Thyroid gland (tissue), 4 donors: ENCODE measurements at regions not wholly inside any gene's neighbourhood (a gene's known extent, or its start where the extent isn't known, plus 50 kb on each side); places are given as distances from the start of the nearest gene placed in this dataset.

Source experiments
- DNase-seq, 2 donors: peaks; one replicate each; pipeline ENCODE4 v3.0.0-alpha.2; 2019
- H3K27ac ChIP-seq, 3 donors: fragments of 200-600 bp; sonication (generic); 1 replicate in 2 of 3; 2 replicates in 1 of 3; pipeline ENCODE4 v1.5.1; 2016 to 2019; ENCODE audit warnings: mild to moderate bottlenecking in 1 of 3, moderate library complexity in 1 of 3
- H3K27me3 ChIP-seq: fragments of 200-600 bp; sonication (generic); one replicate; pipeline ENCODE4 v1.5.1; 2019
- H3K36me3 ChIP-seq, 2 donors: fragments of 200-600 bp; sonication (generic); one replicate each; pipeline ENCODE4 v1.5.1; 2016 to 2019
- H3K4me1 ChIP-seq, 2 donors: fragments of 200-600 bp; sonication (generic); one replicate each; pipeline ENCODE4 v1.5.1; 2017 to 2019
- H3K4me3 ChIP-seq, 3 donors: fragments of 200-600 bp; sonication (generic); replicated peaks in 1 of 3; 1 replicate in 2 of 3; 2 replicates in 1 of 3; pipeline ENCODE4 v1.5.1; 2016; ENCODE audit warnings: mild to moderate bottlenecking in 1 of 3
- H3K9me3 ChIP-seq: fragments of 200-600 bp; sonication (generic); one replicate; pipeline ENCODE4 v1.5.1; 2017
- CTCF ChIP-seq, 6 experiments: fragments of 200-600 bp in 3 of 6; fragments of 450-650 bp in 3 of 6; sonication (generic) in 3 of 6; IDR thresholded peaks; one replicate each; pipeline ENCODE4 v1.5.1; 2016 to 2019; ENCODE audit warnings: antibody characterized with exemption in 6 of 6, mild to moderate bottlenecking in 2 of 6, inconsistent platforms in 1 of 6, moderate library complexity in 1 of 6
- POLR2A ChIP-seq, 2 donors: fragments of 450-650 bp; IDR thresholded peaks; one replicate each; pipeline ENCODE4 v1.6.1; 2017; ENCODE audit warnings: antibody characterized with exemption in 2 of 2, mild to moderate bottlenecking in 2 of 2, moderate library complexity in 1 of 2
- WGBS, 2 donors: methylation state at CpG; one replicate each; pipeline ENCODE4 v1.1.5; 2017; 5-methylcytosine and 5-hydroxymethylcytosine counted together
- intact Hi-C: fragments of 100-400 bp; cut with DNase I; formaldehyde crosslinking; loops from one replicate; pipeline ENCODE4 v1.15.1; 2023

GRCh38 chr5:173697931-173698579 is 81.6 kb upstream of the BOD1 start:
- 80 to 83% methylated on average over 11 of the region's 11 CpGs for WGBS, 2 donors
- intact Hi-C loops, result no loop called here
- Histone ChIP-seq H3K27me3 (no peaks in the 10 kb centered on the region), H3K4me3 (no peak overlapping the region), H3K9me3 (no peaks in the 10 kb centered on the region), H3K36me3 (no peaks in the 10 kb centered on the region), H3K27ac (no peak overlapping the region), H3K4me1 (no peaks in the 10 kb centered on the region)
- TF ChIP-seq POLR2A (IDR thresholded peaks at IDR 0.05), result no peak
- no peak for TF ChIP-seq CTCF (IDR thresholded peaks at IDR 0.05)
- no peak for DNase-seq

- H3K4me3 ChIP-seq, result no peak overlapping the region
- no peak overlapping the region for H3K27ac ChIP-seq
- no peaks in the 10 kb centered on the region for H3K27me3 ChIP-seq
- H3K36me3 ChIP-seq, result no peaks in the 10 kb centered on the region
- no peaks in the 10 kb centered on the region for H3K4me1 ChIP-seq
- H3K9me3 ChIP-seq, result no peaks in the 10 kb centered on the region
- intact Hi-C loops, result no loop called here
- DNase-seq, result no peak
- 91 to 94% methylated on average over 2 of the region's 2 CpGs for WGBS, 2 donors
- TF ChIP-seq CTCF (IDR thresholded peaks at IDR 0.05) (no peak), POLR2A (IDR thresholded peaks at IDR 0.05) (no peak)
These were observed 83.5 kb upstream of the BOD1 start for GRCh38 chr5:173699966-173700365.

GRCh38 chr5:173703466-173703865 is 87.0 kb upstream of the BOD1 start:
- H3K27ac ChIP-seq, result no peak overlapping the region
- WGBS, 2 donors, result 82 to 87% methylated on average over 4 of the region's 4 CpGs
- intact Hi-C loops, result no loop called here

GRCh38 chr5:173704615-173705511 is 88.4 kb upstream of the BOD1 start:
- no peak overlapping the region for H3K4me3 ChIP-seq
- 88 to 93% methylated on average over 22 of the region's 22 CpGs for WGBS, 2 donors
- TF ChIP-seq CTCF (IDR thresholded peaks at IDR 0.05), result no peak
- TF ChIP-seq POLR2A (IDR thresholded peaks at IDR 0.05), result no peak
- no peaks in the 10 kb centered on the region for H3K36me3 ChIP-seq
- peaks cover 0 to 5% of the 10 kb centered on the region in 2 donors for H3K4me1 ChIP-seq
- no peak for DNase-seq
- no peaks in the 10 kb centered on the region for H3K27me3 ChIP-seq
- no peaks in the 10 kb centered on the region for H3K9me3 ChIP-seq
- intact Hi-C loops, result no loop called here
- no peak overlapping the region for H3K27ac ChIP-seq

More at GRCh38 chr5:173703466-173703865, 87.0 kb upstream of the BOD1 start:
- no peaks in the 10 kb centered on the region for H3K27me3 ChIP-seq
- H3K4me3 ChIP-seq, result no peak overlapping the region
- no peaks in the 10 kb centered on the region for H3K9me3 ChIP-seq
- no peak for TF ChIP-seq CTCF (IDR thresholded peaks at IDR 0.05)
- TF ChIP-seq POLR2A (IDR thresholded peaks at IDR 0.05), result no peak
- no peaks in the 10 kb centered on the region for H3K36me3 ChIP-seq
- H3K4me1 ChIP-seq, result peaks cover 0 to 5% of the 10 kb centered on the region in 2 donors
- no peak for DNase-seq

- Histone ChIP-seq H3K4me3 (no peak overlapping the region), H3K36me3 (no peaks in the 10 kb centered on the region), H3K27me3 (no peaks in the 10 kb centered on the region), H3K27ac (no peak overlapping the region), H3K9me3 (no peaks in the 10 kb centered on the region), H3K4me1 (peaks cover 0 to 5% of the 10 kb centered on the region in 2 donors)
- 85 to 86% methylated on average over 13 of the region's 13 CpGs for WGBS, 2 donors
- no peak for DNase-seq
- intact Hi-C loops, result no loop called here
- TF ChIP-seq CTCF (IDR thresholded peaks at IDR 0.05) (no peak), POLR2A (IDR thresholded peaks at IDR 0.05) (no peak)
These were observed 89.1 kb upstream of the BOD1 start for GRCh38 chr5:173705512-173706044.
